WTC11 (cell line): ENCODE measurements at regions not wholly inside any gene's neighbourhood (a gene's known extent, or its start where the extent isn't known, plus 50 kb on each side); places are given as distances from the start of the nearest gene placed in this dataset.

ENCODE experiments used
- ZNF138 ChIP-seq: sonication (generic); formaldehyde crosslinking; conservative IDR thresholded peaks from 2 replicates; pipeline ENCODE4 v1.8.1; 2022; ENCODE audit warnings: mild to moderate bottlenecking, moderate library complexity, missing genetic modification reagents
- TF ChIP-seq, protein P1 (sequence below): fragments of 200-600 bp; IDR thresholded peaks from 2 replicates; pipeline ENCODE4 v1.8.0; 2022; ENCODE audit warnings: antibody characterized with exemption

DNA sequence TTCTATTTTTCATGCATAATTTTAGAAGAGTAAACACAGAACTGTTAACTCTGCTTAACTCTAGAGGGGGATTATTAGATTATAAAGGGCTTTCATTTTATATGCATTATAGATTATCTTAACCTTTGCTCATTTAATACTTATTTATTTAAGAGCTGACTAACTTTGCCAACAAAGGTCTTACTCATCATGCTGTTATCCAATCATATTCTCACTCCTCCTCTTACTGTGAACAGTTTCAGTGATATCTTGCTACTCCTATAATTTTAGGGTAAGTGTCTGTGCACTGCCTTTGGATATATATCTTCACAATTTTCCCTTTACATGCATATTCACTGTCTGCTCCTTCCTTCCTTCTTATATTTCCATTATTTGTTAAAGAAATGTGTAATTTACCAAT, 1814.9 kb downstream of the STIM2 start:
- no peak for TF ChIP-seq ZNF138 (CRISPR knock-in tag)
- TF ChIP-seq, protein P1, sequence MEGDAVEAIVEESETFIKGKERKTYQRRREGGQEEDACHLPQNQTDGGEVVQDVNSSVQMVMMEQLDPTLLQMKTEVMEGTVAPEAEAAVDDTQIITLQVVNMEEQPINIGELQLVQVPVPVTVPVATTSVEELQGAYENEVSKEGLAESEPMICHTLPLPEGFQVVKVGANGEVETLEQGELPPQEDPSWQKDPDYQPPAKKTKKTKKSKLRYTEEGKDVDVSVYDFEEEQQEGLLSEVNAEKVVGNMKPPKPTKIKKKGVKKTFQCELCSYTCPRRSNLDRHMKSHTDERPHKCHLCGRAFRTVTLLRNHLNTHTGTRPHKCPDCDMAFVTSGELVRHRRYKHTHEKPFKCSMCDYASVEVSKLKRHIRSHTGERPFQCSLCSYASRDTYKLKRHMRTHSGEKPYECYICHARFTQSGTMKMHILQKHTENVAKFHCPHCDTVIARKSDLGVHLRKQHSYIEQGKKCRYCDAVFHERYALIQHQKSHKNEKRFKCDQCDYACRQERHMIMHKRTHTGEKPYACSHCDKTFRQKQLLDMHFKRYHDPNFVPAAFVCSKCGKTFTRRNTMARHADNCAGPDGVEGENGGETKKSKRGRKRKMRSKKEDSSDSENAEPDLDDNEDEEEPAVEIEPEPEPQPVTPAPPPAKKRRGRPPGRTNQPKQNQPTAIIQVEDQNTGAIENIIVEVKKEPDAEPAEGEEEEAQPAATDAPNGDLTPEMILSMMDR: no peak
